IPS-15b (cell line): ENCODE measurements at regions not wholly inside any gene's neighbourhood (a gene's known extent, or its start where the extent isn't known, plus 50 kb on each side); places are given as distances from the start of the nearest gene placed in this dataset.

Experiments used
- H3K27me3 ChIP-seq: one replicate; pipeline ENCODE4 v1.6.1; 2013; ENCODE audit warnings: low read length; ENCODE audit not compliant: control insufficient read depth, insufficient read depth
- H3K36me3 ChIP-seq: one replicate; pipeline ENCODE4 v1.6.1; 2013; ENCODE audit warnings: low read length; ENCODE audit not compliant: control insufficient read depth, insufficient read depth
- H3K4me1 ChIP-seq: one replicate; pipeline ENCODE4 v1.6.1; 2013; ENCODE audit warnings: mild to moderate bottlenecking, low read length; ENCODE audit not compliant: control insufficient read depth, insufficient read depth
- H3K4me3 ChIP-seq: one replicate; pipeline ENCODE4 v1.5.1; 2013; ENCODE audit warnings: low read depth, low read length
- H3K9ac ChIP-seq: one replicate; pipeline ENCODE4 v1.6.1; 2013; ENCODE audit warnings: low read depth, mild to moderate bottlenecking, low read length
- H3K9me3 ChIP-seq: one replicate; pipeline ENCODE4 v1.6.1; 2013; ENCODE audit warnings: mild to moderate bottlenecking, low read length; ENCODE audit not compliant: control insufficient read depth, insufficient read depth

DNA sequence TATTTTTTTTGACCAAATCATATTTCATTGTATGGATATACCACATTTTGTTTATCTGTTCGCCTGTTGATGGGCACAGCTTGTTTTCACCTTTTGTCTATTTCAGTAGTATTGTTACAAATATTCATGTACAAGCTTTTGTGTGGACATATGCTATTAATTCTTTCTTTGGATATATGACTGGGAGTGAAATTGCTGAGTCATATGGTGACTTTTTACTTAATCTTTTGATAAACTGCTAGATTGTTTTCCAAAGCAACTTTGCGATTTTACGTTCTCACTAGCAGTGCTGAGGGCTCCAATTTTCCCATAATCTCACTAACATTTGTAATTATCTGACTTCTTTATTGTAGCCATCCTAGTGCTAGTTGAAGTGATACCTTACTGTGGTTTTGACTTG is 112.4 kb downstream of the CD8B2 start:
- Histone ChIP-seq H3K9me3 (no peaks in the 10 kb centered on the region), H3K27me3 (no peaks in the 10 kb centered on the region), H3K36me3 (no peaks in the 10 kb centered on the region), H3K4me3 (no peak overlapping the region), H3K4me1 (no peaks in the 10 kb centered on the region), H3K9ac (no peak overlapping the region)

DNA sequence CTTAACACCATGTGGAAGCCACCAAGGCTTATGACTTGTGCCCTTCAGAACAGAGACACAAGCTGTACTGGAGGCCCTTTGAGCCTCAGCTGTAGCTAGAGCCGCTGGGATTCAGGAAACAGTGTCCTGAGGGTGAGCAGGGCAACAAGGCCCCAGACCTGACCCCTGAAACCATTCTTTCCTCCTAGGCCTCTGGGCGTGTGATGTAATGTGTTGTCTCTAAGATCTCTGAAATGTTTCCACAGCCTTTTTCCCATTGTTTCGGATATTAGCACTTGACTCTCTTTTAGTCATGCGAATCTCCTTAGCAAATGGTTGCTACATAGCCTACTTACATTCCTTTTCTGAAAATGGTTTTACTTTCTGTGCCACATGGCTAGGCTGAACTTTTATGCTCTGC is 114.9 kb downstream of the CD8B2 start:
- no peaks in the 10 kb centered on the region for H3K27me3 ChIP-seq
- no peak overlapping the region for H3K9ac ChIP-seq
- no peaks in the 10 kb centered on the region for H3K4me1 ChIP-seq
- no peak overlapping the region for H3K4me3 ChIP-seq
- no peaks in the 10 kb centered on the region for H3K9me3 ChIP-seq
- H3K36me3 ChIP-seq, result no peaks in the 10 kb centered on the region

DNA sequence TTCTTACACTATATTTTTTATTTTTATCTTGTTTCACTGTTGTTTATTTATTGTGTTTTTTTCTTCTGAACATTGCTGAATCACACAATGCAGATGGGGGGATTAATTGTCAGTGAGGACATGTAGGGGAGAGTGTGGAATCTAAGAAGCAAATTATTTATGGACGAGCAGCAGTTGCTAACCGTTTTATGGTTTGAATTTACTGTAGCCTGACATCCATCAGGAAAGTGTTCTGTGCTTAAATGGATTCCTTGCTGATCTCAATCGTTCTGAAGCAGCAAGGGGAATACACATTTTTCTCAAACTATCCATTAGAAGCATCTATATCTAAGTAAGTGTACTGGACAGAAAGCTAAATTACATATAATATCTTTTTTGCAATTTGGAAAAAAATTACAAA is 119.5 kb downstream of the CD8B2 start:
- no peaks in the 10 kb centered on the region for H3K4me1 ChIP-seq

DNA sequence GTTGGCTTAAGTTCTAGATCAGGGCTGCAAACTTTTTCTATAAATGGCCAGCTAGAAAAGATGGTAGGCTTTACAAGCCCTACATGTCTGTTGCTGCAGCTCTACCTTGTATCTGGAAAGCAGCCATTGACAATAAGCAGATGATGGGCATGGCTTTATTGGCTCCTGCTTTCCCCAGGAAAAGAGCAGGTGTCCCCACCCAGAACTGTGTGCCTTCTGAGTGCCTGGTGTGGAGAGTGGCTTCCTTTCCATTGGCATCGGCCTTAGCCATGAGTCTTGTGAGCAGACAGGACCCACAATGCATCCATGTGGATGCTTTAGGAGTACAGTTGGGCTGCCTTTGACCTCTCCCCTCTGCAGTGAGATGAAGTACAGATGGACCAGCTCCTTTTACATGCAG is 120.2 kb downstream of the CD8B2 start:
- Histone ChIP-seq H3K4me1 (no peaks in the 10 kb centered on the region), H3K9me3 (no peaks in the 10 kb centered on the region), H3K27me3 (no peaks in the 10 kb centered on the region), H3K36me3 (no peaks in the 10 kb centered on the region), H3K4me3 (no peak overlapping the region), H3K9ac (no peak overlapping the region)

More for the DNA sequence above, 119.5 kb downstream of the CD8B2 start:
- no peak overlapping the region for H3K4me3 ChIP-seq
- H3K27me3 ChIP-seq, result no peaks in the 10 kb centered on the region
- no peak overlapping the region for H3K9ac ChIP-seq
- no peaks in the 10 kb centered on the region for H3K36me3 ChIP-seq
- H3K9me3 ChIP-seq, result no peaks in the 10 kb centered on the region

DNA sequence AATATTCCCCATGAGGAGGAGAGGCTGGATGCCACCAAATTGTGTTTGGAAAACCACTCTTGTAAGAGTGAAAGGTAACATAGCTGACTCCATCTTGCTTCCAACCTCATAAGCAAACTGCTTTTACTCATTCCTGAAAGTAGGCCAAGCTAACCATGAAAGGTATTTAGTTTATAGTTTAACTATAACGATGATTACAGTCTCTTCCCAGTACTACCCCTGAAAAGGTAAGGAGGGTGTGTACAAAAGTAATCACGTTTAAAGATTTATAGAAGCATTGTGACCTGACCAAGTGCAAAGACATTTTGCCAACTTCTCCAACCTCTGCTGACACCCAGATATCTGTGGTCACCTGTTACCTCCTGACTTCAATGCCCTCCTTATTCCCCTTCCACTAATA is 122.6 kb downstream of the CD8B2 start:
- no peaks in the 10 kb centered on the region for H3K4me1 ChIP-seq

DNA sequence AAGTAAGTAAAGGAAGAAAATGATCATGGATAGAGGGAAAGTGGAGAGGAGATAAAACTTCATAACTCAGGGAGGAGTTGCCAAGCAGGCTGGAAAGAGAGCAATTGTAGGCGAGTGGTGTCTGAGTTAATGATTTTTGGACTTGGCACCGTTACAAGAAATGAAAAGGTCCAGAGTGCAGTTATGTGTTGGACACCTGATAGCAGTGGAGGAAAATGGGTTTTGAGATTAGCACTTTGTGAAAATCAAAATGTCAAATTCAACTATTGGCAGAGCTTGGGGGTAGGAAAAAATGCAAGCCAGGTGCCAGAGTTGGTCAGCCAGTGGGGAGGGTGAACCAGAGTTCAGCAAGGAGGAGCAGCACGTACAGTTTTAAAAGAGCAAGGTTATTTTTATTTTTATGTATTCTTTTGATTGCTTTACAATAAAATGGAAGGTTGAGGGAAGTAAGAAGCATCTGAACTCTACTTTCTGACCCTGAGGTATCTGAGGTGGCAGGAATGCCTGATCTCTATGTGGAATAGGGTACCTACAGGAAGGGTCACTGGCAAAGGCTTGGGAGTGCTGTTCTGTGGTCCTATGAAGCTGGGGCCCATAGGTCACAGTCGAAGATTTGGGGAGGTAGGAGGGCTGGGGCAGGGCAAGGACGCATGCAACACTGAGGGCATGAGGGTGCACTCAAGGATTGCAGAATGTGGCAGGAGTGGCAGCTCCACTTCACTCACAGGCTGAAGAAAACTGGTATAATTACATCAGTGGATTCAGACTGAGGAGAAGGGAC is 127.5 kb downstream of the CD8B2 start:
- H3K4me1 ChIP-seq, result peaks cover 11% of the 10 kb centered on the region

More for the DNA sequence above, 122.6 kb downstream of the CD8B2 start:
- no peak overlapping the region for H3K4me3 ChIP-seq
- H3K36me3 ChIP-seq, result no peaks in the 10 kb centered on the region
- H3K9me3 ChIP-seq, result no peaks in the 10 kb centered on the region
- H3K9ac ChIP-seq, result no peak overlapping the region
- H3K27me3 ChIP-seq, result no peaks in the 10 kb centered on the region

DNA sequence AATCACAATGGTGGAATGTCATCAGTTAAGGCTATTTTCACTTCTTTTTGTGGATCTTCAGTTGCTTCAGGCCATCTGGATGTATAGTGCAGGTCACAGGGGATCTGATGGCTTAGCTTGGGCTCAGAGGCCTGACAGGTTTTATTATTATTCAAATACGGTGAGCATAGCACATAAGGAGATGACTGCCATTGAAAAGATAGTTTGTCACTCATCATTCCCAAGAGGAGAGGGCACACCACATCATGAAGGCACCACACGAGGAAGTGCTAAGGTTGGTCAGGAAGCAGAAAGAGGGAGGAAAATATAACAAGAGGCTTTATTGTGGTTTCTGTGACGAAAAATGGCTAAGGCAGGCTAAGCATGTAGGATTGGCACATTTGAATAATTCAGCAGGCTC is 131.4 kb downstream of the CD8B2 start:
- Histone ChIP-seq H3K4me1 (peaks cover 11% of the 10 kb centered on the region), H3K4me3 (no peak overlapping the region), H3K36me3 (no peaks in the 10 kb centered on the region), H3K9me3 (no peaks in the 10 kb centered on the region), H3K9ac (no peak overlapping the region), H3K27me3 (no peaks in the 10 kb centered on the region)

More for the DNA sequence above, 127.5 kb downstream of the CD8B2 start:
- Histone ChIP-seq H3K27me3 (no peaks in the 10 kb centered on the region), H3K9ac (no peak overlapping the region), H3K36me3 (no peaks in the 10 kb centered on the region), H3K4me3 (no peak overlapping the region), H3K9me3 (no peaks in the 10 kb centered on the region)

DNA sequence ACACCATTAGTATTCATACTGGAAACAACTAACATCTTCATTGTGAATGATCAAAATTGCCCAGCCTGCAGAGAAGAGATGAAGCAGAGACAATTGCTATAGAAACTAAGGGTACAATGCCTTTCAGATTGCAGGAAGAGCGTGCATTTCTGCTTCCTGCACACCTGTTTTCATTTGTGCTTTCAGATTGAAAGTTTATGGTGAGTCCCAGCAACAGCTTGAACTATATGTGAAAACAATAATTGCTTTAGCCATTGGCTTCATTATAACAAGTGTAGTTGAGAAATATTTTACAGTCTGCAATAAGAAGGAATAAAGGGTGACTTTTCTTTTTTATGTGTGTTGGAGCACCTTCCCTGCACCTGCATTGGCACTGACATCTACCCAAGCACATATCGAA is 136.3 kb downstream of the CD8B2 start:
- no peak overlapping the region for H3K4me3 ChIP-seq
- peaks cover 2% of the 10 kb centered on the region for H3K36me3 ChIP-seq
- peaks cover 11% of the 10 kb centered on the region for H3K4me1 ChIP-seq
- no peaks in the 10 kb centered on the region for H3K27me3 ChIP-seq
- H3K9ac ChIP-seq, result no peak overlapping the region
- H3K9me3 ChIP-seq, result peaks cover 3% of the 10 kb centered on the region

DNA sequence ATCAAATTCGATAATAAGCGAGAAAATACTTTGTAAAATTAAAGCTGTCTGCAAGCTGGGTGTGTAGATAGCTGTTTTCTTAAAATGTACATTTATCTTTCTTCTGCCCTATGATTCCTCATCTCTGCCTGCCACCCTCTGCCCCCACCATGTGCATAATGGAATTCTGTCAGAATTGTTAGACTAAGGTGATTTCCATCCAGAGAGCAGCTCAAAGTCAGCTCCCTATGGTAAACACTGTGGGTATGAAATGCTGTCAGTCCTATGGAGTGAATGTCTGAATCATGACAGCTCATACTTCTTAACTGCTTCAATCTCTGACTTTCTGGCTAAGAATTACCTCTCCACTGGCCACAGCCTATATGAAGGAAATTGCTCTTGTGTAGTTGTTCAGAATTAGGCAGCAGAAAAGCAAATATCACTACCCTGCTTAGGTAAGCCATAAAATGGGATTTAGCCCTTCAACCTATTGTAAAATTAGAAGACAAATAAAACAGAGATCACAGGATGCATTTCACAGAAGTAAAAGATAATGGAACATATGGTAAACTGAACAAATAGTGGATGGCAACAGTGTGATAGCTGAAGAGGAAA is 137.7 kb downstream of the CD8B2 start:
- Histone ChIP-seq H3K27me3 (no peaks in the 10 kb centered on the region), H3K9ac (no peak overlapping the region), H3K9me3 (peaks cover 3% of the 10 kb centered on the region), H3K4me3 (no peak overlapping the region), H3K4me1 (no peaks in the 10 kb centered on the region), H3K36me3 (peaks cover 2% of the 10 kb centered on the region)

DNA sequence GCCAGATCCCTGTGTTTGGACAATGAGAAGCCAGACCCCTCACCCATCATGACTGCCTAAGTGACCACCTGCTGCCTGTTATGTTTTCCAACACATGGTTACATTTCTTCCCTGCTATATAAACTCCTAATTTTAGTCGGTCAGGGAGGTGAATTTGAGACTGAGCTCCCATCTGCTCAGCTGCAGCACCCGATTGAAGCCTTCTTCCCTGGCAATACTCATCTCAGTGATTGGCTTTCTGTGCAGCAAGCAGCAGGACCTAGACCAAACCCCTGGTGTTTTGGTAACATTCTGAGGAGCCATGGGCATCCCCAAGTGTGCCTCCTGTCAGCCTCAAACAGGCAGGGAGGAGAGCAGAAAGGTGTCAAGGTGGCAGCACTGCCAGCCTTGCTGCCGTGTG is 141.2 kb downstream of the CD8B2 start:
- peaks cover 3% of the 10 kb centered on the region for H3K9me3 ChIP-seq
- no peak overlapping the region for H3K9ac ChIP-seq
- no peaks in the 10 kb centered on the region for H3K4me1 ChIP-seq
- H3K4me3 ChIP-seq, result no peak overlapping the region
- peaks cover 2% of the 10 kb centered on the region for H3K36me3 ChIP-seq
- no peaks in the 10 kb centered on the region for H3K27me3 ChIP-seq

DNA sequence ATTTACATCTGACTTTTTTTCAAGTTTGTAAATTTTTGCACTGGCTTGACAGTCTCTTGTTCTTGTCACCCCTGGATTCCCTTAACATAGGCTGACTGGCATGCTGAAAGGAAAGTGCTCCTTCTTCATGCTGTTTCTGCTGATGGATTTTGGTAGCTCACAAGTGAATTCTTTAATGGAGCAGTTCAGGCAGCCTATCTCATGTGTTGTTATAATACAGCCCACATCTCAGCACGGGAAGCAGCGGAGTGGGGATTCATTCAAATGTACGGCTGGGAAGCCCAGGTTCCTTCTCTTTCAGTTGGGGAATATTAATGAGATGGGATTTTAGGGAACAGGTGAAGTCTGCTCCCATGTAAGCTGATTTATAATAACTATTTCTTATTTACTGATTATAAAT is 142.8 kb downstream of the CD8B2 start:
- H3K9me3 ChIP-seq, result peaks cover 3% of the 10 kb centered on the region
- peaks cover 2% of the 10 kb centered on the region for H3K36me3 ChIP-seq
- no peaks in the 10 kb centered on the region for H3K4me1 ChIP-seq
- H3K27me3 ChIP-seq, result no peaks in the 10 kb centered on the region
- no peak overlapping the region for H3K9ac ChIP-seq
- H3K4me3 ChIP-seq, result no peak overlapping the region

DNA sequence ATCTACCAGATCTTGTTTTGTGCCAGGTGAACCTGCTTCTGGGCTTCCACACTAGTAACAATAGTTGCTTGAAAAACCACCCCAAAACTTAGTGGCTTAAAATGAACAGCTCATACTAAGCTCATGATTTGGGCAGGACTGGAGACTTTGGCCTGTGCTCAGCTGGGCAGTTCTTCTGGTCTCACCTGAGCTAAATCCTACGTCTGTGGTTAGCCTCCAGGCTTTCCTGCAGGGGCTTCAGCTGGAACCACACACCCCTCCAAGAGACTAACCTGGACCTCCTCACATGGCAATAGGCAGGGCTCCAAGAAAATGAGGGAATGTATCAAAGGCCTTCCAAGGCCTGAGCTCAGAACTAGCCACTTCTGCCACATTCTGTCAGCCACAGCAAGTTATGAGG is 144.1 kb downstream of the CD8B2 start:
- H3K9ac ChIP-seq, result no peak overlapping the region
- H3K36me3 ChIP-seq, result peaks cover 2% of the 10 kb centered on the region
- H3K9me3 ChIP-seq, result peaks cover 3% of the 10 kb centered on the region
- no peak overlapping the region for H3K4me3 ChIP-seq
- H3K27me3 ChIP-seq, result no peaks in the 10 kb centered on the region
- no peaks in the 10 kb centered on the region for H3K4me1 ChIP-seq
